NCI-H345 treated with DMSO at 0.1 percent for 48 hours (cell line): ENCODE measurements at regions not wholly inside any gene's neighbourhood (a gene's known extent, or its start where the extent isn't known, plus 50 kb on each side); places are given as distances from the start of the nearest gene placed in this dataset.

Experiments used
- DNase-seq: peaks from one replicate; lab custom pipeline; 2025; ENCODE audit not compliant: unreplicated experiment; lab: John Stamatoyannopoulos, UW

DNA sequence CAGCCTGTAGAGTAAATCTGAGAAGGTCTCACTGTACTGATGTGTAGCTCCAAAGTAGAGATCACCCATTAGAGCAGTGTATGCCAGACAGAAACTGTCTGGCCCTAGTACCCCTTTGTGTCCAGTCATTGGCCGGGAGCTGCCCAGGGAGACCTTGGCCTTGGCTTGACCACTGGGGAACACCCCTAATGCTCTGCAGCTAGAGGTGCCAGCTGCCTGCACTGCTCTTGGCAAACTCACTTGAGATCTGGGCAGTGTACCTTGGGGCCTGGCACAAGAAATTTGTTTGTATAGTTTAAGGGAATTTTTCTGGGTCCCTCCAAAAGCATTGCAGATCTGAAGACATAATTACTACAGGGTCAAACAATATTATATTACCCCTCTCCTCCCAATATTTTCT, 78.7 kb upstream of the MPHOSPH6 start:
- DNase-seq = no peak

DNA sequence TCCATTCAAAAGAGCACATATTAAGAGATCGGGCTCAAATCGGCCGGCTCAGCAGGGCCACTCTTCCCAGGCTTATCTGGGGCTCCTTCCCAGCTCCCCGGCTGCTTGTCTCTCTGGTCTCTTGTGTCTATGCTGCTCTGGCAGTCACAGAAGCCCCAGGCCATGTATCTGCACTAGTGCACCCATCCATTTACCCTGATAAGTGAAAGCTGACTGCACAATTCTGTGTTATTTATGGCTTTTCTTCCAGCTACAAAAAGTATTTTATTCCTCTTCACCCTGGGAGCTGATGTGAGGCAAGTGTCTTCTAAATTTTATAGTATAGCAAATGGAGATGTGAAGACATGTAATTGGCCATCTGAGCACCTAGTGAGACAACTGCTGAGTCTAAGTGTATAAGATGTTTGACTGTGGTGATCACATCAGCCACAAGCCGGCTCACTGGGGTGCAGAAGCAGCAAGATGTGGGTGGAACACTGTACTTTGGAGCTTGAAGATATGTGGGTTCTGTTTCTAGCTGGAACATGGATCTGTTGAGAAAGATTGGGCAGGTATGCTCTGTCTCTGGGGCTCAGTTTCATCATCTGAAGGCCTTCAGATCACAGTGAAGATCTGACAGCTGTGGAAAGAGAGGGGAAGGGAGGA, 78.1 kb upstream of the MPHOSPH6 start:
- DNase-seq = no peak

GRCh38 chr16:82242201-82242600, 72.2 kb upstream of the MPHOSPH6 start:
- no peak for DNase-seq

GRCh38 chr16:82241469-82242052, 71.5 kb upstream of the MPHOSPH6 start:
- DNase-seq = no peak

DNA sequence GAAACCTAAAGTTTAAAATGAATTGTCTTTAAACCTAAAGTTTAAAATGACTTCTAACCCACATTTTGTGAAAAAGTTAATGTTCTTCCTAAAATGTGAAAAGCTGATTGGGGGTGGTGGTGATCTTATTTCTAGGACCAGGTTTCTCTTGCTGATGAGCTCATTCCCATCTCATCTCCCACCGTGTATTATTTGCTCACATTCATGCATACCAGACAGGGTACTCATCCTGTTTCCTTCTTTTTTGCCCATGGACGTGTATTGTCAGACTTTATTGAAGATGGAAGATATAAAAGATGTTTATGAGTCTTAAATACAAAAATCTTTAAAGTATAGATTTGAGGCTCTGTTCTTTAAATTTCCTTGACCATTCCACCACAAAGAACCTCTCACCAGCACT, 70.1 kb upstream of the MPHOSPH6 start:
- no peak for DNase-seq

GRCh38 chr16:82236875-82237274, 66.9 kb upstream of the MPHOSPH6 start:
- DNase-seq = no peak

DNA sequence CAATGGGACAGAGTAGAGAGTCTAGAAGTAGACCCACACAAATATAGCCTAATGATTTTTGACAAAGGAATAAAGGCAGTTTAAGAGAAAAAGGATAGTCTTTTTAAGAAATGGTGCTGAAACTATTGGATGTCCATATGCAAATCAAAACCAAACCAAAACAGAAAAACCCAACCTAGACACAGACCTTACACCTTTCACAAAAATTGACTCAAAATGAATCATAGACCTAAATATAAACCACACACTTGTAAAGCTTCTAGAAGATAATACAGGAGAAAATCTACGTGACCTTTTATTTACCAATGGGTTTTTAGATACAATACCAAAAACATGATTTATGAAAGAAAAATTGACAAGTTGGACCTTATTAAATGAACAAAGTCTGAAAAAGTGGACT, 66.4 kb upstream of the MPHOSPH6 start:
- DNase-seq = no peak

DNA sequence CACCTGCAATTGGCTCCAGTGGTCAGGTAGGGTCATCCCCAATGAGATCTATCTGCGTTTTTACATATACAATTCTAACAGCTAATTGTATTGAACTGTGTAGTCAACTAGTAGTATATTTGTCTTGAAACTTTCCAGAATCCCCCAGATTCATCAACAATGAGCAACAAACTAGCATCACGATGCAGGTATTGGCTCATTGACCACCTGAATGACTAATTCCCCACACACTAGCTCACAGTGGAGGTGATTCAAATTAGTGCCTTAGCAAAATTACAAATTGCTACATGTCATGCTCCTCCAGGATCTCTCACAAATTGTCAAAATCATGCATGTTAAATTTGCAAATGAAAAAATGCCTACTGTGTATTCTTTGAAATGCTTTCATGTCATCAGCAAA, 62.8 kb upstream of the MPHOSPH6 start:
- no peak for DNase-seq

DNA sequence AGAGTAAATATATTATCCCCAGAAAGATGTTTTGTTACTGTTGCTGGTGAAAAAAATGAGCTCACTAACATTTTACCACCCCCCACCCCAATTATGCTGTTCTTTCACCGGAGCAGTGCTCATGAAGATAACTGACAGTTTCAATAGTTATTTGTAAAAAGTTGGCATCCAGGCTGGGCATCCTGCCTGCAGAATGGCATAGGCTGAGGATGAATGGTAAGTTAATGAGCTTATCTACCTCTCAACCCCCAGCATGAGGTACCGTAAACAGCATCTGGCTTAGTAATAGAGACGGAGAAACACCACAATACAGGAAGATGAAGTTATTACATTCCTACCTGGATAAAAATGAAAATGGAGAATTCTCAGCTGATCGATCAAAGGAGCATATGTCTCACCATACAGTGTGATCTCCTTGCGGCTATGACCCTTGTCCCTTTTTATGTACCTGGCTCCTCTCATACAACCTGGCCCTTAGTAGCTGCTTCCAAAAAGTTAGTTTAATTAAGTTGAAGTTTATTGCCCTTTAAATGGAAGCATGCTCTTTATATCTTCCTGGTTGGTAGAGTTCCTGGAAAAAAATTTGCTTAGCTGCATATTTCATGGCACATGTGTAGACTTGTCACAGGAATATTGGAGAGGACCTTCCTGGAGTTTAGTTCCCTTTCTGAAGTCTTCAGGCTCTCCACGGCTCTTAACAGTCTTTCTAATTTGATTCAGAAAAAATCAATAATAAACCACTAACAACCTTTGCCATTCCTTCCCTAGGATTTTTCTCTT, 61.2 kb upstream of the MPHOSPH6 start:
- DNase-seq = peak; percentile 10

GRCh38 chr16:82229800-82230619, 60.0 kb upstream of the MPHOSPH6 start:
- peak; percentile 43 for DNase-seq

GRCh38 chr16:82226327-82226726, 56.3 kb upstream of the MPHOSPH6 start:
- DNase-seq = no peak

DNA sequence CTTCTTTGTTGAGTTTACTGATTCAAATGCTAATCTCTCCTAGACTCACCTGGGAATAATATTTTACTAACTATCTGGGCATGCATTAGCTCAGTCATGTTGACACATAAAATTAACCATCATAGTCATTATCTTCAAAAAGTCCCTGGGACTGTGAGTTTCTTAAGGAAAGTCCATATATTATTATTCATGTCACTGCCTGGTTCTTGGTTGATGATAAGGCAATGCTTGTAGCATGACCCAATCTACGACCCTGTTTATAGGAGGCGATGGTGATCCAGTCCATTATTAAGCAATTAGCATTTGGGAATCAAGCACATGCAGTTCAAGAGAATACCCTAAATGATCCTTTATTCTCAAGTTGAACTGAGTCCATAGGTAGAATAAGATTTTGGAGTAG, 54.8 kb upstream of the MPHOSPH6 start:
- DNase-seq = no peak

DNA sequence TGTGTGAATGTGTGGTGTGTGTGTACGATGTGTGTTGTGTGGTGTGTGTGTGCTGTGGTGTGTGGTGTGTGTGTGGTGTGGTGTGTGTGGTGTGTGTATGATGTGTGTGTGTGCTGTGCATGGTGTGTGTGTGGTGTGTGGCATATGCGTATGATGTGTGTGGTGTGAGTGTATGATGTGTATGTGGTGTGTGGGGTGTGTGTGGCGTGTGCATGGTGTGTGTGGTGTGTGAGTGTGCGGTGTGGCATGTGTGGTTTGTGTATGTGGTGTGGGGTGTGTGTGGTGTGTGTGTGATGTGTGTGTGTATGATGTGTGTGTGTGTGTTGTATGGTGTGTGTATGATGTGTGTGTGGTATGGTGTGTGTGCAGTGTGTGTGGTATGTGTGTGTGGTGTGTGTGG, 50.5 kb upstream of the MPHOSPH6 start:
- DNase-seq = no peak
